Esophagus squamous epithelium (tissue), 5 donors: ENCODE measurements at regions not wholly inside any gene's neighbourhood (a gene's known extent, or its start where the extent isn't known, plus 50 kb on each side); places are given as distances from the start of the nearest gene placed in this dataset.

Source experiments
- DNase-seq: peaks from one replicate; lab custom pipeline; 2025; lab: John Stamatoyannopoulos, UW
- H3K27ac ChIP-seq, 4 donors: fragments of 200-600 bp; sonication (generic); one replicate each; pipeline ENCODE4 v1.5.1; 2016 to 2019; ENCODE audit warnings: mild to moderate bottlenecking in 1 of 4
- H3K27me3 ChIP-seq, 4 donors: fragments of 200-600 bp; sonication (generic); 1 replicate in 3 of 4; 2 replicates in 1 of 4; pipeline versions ENCODE4 v1.5.1 to v1.6.0; 2017 to 2021; ENCODE audit warnings: antibody characterized with exemption in 1 of 4
- H3K36me3 ChIP-seq, 3 donors: fragments of 200-600 bp; sonication (generic); one replicate each; pipeline ENCODE4 v1.5.1; 2016 to 2019
- H3K4me1 ChIP-seq, 3 donors: fragments of 200-600 bp; sonication (generic); one replicate each; pipeline ENCODE4 v1.5.1; 2017 to 2019
- H3K4me3 ChIP-seq, 4 donors: fragments of 200-600 bp; sonication (generic); 1 replicate in 3 of 4; 2 replicates in 1 of 4; pipeline ENCODE4 v1.5.1; 2016 to 2019; ENCODE audit warnings: mild to moderate bottlenecking in 2 of 4, moderate library complexity in 1 of 4
- H3K9me3 ChIP-seq, 3 donors: fragments of 200-600 bp; sonication (generic); one replicate each; pipeline ENCODE4 v1.5.1; 2016 to 2019
- CTCF ChIP-seq, 6 experiments: fragments of 450-650 bp in 4 of 6; fragments of 200-600 bp in 2 of 6; sonication (generic) in 2 of 6; IDR thresholded peaks; one replicate each; pipeline ENCODE4 v1.5.1; 2016 to 2019; ENCODE audit warnings: antibody characterized with exemption in 6 of 6, mild to moderate bottlenecking in 4 of 6, moderate library complexity in 4 of 6
- POLR2A ChIP-seq, 4 donors: fragments of 450-650 bp; IDR thresholded peaks; one replicate each; pipeline ENCODE4 v1.6.1; 2017; ENCODE audit warnings: antibody characterized with exemption in 4 of 4, mild to moderate bottlenecking in 4 of 4, moderate library complexity in 3 of 4
- WGBS, 2 donors: methylation state at CpG; one replicate each; pipeline ENCODE4 v1.1.5; 2018; 5-methylcytosine and 5-hydroxymethylcytosine counted together
- intact Hi-C: fragments of 100-400 bp; cut with DNase I; formaldehyde crosslinking; loops from one replicate; pipeline ENCODE4 v1.15.0; 2022
- donor health status: DM: yes; HTN: yes; CAD: no.

GRCh38 chr4:10302096-10302495 lies 155.1 kb downstream of the ZNF518B start:
- H3K4me3 ChIP-seq, result no peak overlapping the region
- H3K9me3 ChIP-seq, result no peaks in the 10 kb centered on the region
- WGBS, 2 donors, result 39 to 58% methylated on average over 2 of the region's 2 CpGs
- peaks cover 0 to 3% (median 1%) of the 10 kb centered on the region in 3 donors for H3K4me1 ChIP-seq
- H3K27me3 ChIP-seq, result peaks cover 0 to 28% (median 0%) of the 10 kb centered on the region in 4 donors
- no peak overlapping the region for H3K27ac ChIP-seq
- DNase-seq, result no peak
- TF ChIP-seq CTCF (IDR thresholded peaks at IDR 0.05) (no peak), POLR2A (IDR thresholded peaks at IDR 0.05) (no peak)
- H3K36me3 ChIP-seq, result no peaks in the 10 kb centered on the region
- intact Hi-C loops, result no loop called here

GRCh38 chr4:10299601-10300000 lies 157.6 kb downstream of the ZNF518B start:
- Histone ChIP-seq H3K27me3 (peaks cover 0 to 17% (median 0%) of the 10 kb centered on the region in 4 donors), H3K36me3 (no peaks in the 10 kb centered on the region), H3K4me3 (no peak overlapping the region), H3K4me1 (peaks cover 3 to 10% (median 6%) of the 10 kb centered on the region in 3 donors), H3K9me3 (no peaks in the 10 kb centered on the region), H3K27ac (no peak overlapping the region)
- intact Hi-C loops, result no loop called here
- DNase-seq, result no peak
- no peak for TF ChIP-seq CTCF (IDR thresholded peaks at IDR 0.05)
- TF ChIP-seq POLR2A (IDR thresholded peaks at IDR 0.05), result no peak
- 29 to 34% methylated on average over 3 of the region's 3 CpGs for WGBS, 2 donors

GRCh38 chr4:10298681-10299080 lies 158.5 kb downstream of the ZNF518B start:
- 72 to 83% methylated on average over 3 of the region's 3 CpGs for WGBS, 2 donors
- DNase-seq, result no peak
- no peak overlapping the region for H3K4me3 ChIP-seq
- intact Hi-C loops, result no loop called here
- no peaks in the 10 kb centered on the region for H3K9me3 ChIP-seq
- peaks cover 3 to 10% (median 6%) of the 10 kb centered on the region in 3 donors for H3K4me1 ChIP-seq
- no peaks in the 10 kb centered on the region for H3K36me3 ChIP-seq
- no peak overlapping the region for H3K27ac ChIP-seq
- TF ChIP-seq CTCF (IDR thresholded peaks at IDR 0.05) (no peak), POLR2A (IDR thresholded peaks at IDR 0.05) (no peak)
- H3K27me3 ChIP-seq, result peaks cover 0 to 20% (median 0%) of the 10 kb centered on the region in 4 donors

- Histone ChIP-seq H3K36me3 (no peaks in the 10 kb centered on the region), H3K4me3 (no peak overlapping the region), H3K9me3 (no peaks in the 10 kb centered on the region), H3K27me3 (peaks cover 0 to 9% (median 0%) of the 10 kb centered on the region in 4 donors), H3K27ac (no peak overlapping the region), H3K4me1 (peaks cover 3 to 10% (median 6%) of the 10 kb centered on the region in 3 donors)
- no peak for TF ChIP-seq CTCF (IDR thresholded peaks at IDR 0.05)
- TF ChIP-seq POLR2A (IDR thresholded peaks at IDR 0.05), result no peak
- WGBS, 2 donors, result 15 to 17% methylated on average over 3 of the region's 3 CpGs
- DNase-seq, result no peak
- intact Hi-C loops, result no loop called here
Measured at GRCh38 chr4:10296730-10297129, 160.5 kb downstream of the ZNF518B start.

DNA sequence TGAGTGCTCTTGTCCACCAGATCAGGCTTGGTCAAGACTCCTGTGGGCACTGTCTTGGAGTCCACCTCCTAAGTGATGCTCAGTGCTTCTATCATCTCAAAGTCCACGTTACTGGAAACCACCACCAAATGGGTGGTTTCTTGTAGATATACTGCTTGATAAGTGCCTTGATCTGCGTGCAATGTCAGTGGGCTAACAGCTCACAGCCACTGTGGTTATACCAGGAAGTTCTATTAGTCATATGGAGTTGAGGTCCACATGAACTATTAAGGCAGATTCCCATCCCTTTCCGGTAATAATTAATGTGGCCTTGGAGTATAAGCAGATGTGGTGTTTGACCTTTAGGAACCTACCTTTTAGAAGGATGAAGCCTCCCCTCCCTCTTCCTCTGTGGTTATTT lies 161.9 kb downstream of the ZNF518B start:
- no peaks in the 10 kb centered on the region for H3K9me3 ChIP-seq
- H3K4me3 ChIP-seq, result no peak overlapping the region
- TF ChIP-seq POLR2A (IDR thresholded peaks at IDR 0.05), result no peak
- TF ChIP-seq CTCF (IDR thresholded peaks at IDR 0.05), result no peak
- no peak overlapping the region for H3K27ac ChIP-seq
- 76 to 92% methylated on average over 3 of the region's 3 CpGs for WGBS, 2 donors
- peaks cover 0 to 9% (median 0%) of the 10 kb centered on the region in 4 donors for H3K27me3 ChIP-seq
- peaks cover 3 to 10% (median 6%) of the 10 kb centered on the region in 3 donors for H3K4me1 ChIP-seq
- no peaks in the 10 kb centered on the region for H3K36me3 ChIP-seq
- intact Hi-C loops, result no loop called here
- DNase-seq, result no peak
